SK-MEL-5 (cell line): ENCODE measurements at regions not wholly inside any gene's neighbourhood (a gene's known extent, or its start where the extent isn't known, plus 50 kb on each side); places are given as distances from the start of the nearest gene placed in this dataset.
"Not testable (repeated sequence)": the region's sequence is repeated elsewhere in the genome, so short reads cannot be mapped to it uniquely, and the experiment has no call there.

Experiments
- DNase-seq: peaks from one replicate; pipeline ENCODE4 v3.0.0-alpha.2; 2016; ENCODE audit warnings: low read depth, low spot score
- in situ Hi-C: cut with HindIII; loops from 2 replicates; pipeline ENCODE4 v1.10.0; 2016; ENCODE audit warnings: low sequenced_read_pairs, high pct_unique_total_duplicates, low pct_unique_long_range_greater_than_20kb

DNA sequence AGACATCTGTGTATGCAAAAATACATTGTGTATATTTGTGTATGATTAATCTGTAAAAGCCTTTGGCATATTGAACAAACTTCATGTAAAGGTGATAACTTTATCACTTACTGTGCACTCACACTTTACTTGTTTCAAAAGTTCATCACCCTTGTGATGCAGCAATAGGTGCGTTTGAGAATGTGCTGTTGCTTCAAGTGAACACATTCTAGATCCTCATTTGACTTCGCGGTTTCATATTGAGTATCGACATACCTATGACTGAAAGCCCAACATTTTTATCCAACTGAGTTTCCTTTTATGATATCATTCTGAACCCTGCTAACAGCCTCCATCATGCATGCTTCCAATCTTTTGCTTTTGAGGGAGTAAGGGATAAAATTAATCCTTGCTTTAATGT lies 1086.9 kb downstream of the TMEM121 start:
- DNase-seq = no peak
- in situ Hi-C loops = no loop called here

DNA sequence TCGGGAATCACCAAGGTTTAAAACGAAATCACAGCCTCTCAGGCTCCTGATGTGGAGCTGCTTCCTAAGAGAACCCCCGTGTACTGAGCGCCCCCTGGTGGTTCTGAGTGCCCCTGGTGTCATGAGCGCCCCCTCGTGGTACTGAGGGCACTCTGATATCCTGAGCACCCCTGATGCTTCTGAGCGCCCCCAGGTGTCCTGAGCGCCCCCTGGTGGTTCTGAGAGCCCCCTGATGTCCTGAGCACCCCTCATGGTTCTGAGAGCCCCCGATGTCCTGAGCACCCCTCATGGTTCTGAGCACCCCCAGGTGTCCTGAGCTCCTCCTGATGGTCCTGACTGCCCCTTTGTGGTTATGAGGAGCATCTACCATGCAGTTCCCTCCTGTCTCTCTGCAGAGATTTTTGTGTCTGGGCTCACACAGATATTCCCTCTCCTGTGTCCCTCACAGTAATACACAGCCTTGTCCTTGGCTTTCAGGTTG lies 1092.1 kb downstream of the TMEM121 start:
- in situ Hi-C loops = not testable (repeated sequence)
- DNase-seq = peak; percentile 57

DNA sequence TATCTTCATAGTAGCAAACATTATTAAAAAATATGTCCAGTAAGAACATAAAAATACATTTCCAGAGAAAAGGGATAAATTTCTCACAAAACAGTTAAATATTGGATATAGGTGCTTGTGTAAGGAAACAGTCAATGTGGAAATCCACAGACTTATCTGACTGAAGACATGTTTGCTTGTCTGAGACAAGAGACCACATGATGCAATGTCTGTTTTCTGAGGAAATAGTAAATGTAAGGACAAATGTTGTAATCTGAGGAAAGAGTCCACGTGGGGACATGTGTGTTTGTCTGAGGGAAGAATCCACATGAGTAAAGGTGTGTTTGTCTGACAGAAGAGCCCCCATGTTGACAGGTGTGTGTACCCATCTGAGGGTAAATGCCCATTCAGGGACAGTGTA lies 1093.2 kb downstream of the TMEM121 start:
- no peak for DNase-seq
- in situ Hi-C loops = no loop called here

DNA sequence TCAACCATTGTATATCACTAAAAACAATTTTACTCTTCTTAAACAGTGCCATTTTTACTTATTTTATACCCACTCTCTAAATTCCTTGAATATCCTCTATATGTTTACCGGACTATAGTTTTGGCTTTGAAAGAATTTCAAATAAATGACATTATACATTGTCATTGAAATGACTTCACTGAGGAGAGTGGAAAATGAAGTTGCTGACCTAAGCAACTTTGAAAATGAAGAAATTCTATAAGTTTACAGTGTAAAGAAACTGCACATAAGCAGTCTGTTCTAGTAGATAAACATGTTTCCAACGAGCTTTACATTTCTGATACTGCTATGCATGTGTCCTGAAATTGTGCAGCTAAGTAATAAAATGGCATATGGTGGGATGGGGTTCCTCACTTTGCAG lies 1094.0 kb downstream of the TMEM121 start:
- in situ Hi-C loops = no loop called here
- no peak for DNase-seq

DNA sequence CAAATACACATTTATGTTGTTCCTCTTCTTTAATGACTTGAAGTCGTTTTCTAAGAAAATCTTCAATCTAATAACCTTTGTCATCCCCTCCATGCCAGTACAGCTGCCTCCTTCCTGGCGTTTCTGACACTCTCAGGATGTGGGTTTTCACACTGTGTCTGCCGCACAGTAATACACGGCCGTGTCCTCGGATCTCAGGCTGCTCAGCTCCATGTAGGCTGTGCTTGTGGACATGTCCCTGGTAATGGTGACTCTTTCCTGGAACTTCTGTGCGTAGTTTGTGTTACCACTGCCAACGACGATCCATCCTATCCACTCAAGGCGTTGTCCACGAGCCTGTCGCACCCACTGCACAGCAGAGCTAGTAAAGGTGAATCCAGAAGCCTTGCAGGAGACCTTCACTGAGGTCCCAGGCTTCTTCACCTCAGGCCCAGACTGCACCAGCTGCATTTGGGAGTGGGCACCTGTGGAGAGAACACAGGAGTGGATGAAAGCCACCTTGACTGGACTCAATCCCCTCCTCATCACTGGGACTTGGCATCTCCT lies 1095.9 kb downstream of the TMEM121 start:
- DNase-seq = no peak
- in situ Hi-C loops = no loop called here

DNA sequence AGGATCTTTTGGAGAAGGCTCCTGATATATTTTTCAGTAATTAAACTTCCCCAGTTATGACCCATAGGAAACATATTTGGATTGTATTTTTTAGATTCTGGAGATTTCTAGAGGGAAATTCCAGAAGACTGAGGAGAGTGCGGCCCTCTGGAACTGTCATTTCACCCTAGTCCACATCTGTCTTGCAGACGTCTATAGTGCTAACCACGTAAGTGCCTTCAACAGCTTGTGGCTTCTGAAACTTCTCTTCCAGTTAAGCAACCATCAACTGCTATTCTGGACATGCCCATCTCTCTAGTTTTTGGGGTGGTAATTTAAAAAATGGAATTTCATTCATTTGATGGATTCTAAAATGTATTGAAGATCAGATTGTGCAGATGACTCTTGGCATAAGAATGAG lies 1098.8 kb downstream of the TMEM121 start:
- in situ Hi-C loops = no loop called here
- DNase-seq = no peak

DNA sequence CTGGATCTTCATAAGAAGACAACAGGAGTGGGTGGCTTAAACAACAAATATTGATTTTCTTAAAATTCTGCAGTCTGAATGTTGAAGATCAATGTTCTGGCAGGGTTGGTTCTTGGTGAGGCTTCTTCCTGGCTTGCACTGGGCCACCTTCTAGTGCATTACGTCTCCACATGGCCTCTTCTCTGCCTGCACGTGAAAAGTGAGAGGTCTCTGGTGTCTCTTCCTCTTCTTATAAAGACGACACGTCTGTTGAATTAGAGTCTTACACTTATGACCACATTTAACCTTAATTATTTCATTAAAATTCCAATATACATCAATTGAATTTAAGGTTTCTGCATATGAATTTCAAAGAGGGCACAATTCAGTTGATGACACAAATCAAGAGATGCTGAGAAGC lies 1100.1 kb downstream of the TMEM121 start:
- DNase-seq, in situ Hi-C loops: not testable (repeated sequence)

DNA sequence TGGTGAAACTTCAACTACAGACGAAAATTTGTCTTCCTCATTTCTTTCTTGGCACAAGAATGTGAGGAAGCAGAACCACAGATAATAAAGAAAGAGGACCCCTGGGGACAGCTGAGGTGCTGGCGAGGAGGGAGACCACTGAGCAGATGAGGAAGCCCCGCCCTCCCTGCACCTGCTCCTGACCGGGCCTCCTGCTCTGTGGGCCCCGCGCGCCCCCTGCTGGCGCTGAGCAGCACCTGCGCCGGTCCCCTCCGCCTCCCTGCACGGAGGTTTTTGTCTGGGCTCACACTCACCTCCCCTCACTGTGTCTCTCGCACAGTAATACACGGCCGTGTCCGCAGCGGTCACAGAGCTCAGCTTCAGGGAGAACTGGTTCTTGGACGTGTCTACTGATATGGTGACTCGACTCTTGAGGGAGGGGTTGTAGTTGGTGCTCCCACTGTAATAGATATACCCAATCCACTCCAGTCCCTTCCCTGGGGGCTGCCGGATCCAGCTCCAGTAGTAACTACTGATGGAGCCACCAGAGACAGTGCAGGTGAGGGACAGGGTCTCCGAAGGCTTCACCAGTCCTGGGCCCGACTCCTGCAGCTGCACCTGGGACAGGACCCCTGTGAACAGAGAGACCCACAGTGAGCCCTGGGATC lies 1100.7 kb downstream of the TMEM121 start:
- in situ Hi-C loops = not testable (repeated sequence)
- DNase-seq = peak; percentile 16

DNA sequence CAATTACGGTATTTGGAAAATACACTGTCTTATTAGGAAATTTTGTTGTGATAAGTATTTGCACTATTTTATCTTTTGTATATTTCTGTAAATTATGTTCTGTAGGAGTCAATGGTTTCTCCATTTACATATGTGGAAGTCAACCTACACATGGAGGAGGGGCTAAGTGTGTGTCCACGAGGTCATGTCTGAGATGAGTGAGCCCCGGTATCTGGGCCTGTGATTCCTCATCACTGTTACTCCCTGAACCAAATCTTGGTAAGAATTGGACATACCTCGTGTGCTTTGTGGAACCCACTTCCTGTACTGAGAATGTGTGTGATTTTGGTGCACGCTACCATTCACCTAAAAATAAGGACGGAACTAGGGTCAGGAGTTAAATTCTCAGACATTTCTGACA lies 1105.5 kb downstream of the TMEM121 start:
- DNase-seq = no peak
- in situ Hi-C loops = no loop called here

DNA sequence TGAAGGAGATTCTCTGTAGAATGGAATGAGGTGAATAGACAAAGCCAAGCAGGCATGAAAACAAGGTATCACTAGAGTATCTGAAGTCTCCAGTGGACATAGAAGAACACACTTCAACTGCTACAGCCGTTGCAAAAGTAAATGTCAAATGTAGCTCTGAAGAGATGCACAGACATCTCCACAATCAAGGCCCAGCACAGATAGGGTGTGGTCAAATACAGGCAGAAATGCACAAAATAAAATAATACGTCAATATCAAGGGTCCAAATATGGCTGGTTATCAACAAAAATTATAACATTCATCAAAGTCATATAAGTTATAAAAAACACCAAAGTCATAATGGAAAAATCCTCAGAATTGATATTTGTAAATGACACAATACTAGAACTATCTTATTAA lies 1107.3 kb downstream of the TMEM121 start:
- in situ Hi-C loops = no loop called here
- DNase-seq = no peak

DNA sequence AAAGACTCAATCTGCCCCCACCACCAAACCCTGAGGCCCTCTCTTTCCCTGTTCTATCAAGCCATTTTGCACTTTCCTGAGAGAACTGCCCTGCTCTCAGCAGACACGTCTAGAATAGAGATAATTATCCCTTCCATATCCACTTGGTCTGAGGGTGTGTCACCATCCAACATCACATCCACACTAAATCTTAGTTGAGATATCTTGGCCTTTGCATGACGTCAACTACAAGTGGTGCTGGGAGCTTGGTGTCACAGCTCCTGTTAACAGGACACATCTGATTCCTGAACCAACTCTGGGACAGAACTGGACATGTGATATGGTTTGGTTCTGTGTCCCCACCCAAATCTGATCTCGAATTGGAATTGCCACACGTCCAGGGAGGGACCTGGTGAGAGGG lies 1109.2 kb downstream of the TMEM121 start:
- DNase-seq = no peak

DNA sequence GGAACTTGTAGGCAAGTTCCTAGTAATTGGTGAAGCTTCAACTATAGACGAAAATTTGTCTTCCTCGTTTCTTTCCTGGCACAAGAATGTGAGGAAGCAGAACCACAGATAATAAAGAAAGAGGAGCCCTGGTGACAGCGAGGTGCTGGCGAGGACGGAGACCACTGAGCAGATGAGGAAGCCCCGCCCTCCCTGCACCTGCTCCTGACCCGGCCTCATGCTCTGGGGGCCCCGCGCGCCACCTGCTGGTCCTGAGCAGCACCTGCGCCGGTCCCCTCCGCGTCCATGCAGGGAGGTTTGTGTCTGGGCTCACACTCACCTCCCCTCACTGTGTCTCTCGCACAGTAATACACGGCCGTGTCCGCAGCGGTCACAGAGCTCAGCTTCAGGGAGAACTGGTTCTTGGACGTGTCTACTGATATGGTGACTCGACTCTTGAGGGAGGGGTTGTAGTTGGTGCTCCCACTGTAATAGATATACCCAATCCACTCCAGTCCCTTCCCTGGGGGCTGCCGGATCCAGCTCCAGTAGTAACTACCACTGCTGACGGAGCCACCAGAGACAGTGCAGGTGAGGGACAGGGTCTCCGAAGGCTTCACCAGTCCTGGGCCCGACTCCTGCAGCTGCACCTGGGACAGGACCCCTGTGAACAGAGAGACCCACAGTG lies 1112.5 kb downstream of the TMEM121 start:
- DNase-seq, in situ Hi-C loops: not testable (repeated sequence)

More for the DNA sequence above, 1109.2 kb downstream of the TMEM121 start:
- in situ Hi-C loops = no loop called here

DNA sequence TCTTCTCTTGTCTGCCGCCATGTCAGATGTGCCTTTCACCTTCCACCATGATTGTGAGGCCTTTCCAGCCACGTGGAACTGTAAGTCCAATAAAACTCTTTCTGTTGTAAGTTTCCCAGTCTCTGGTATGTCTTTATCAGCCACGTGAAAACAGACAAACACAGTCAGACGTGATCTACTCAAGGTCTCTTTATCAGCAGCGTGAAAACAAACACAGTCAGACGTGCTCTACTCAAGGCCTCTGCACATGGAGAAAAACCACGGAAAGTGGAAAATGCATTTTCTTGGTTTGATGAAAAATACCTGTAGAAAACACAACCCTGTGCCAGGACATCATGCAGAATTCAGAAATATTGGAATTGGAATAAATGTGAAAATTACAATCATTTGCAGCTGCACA lies 1115.7 kb downstream of the TMEM121 start:
- DNase-seq = no peak
- in situ Hi-C loops = no loop called here

DNA sequence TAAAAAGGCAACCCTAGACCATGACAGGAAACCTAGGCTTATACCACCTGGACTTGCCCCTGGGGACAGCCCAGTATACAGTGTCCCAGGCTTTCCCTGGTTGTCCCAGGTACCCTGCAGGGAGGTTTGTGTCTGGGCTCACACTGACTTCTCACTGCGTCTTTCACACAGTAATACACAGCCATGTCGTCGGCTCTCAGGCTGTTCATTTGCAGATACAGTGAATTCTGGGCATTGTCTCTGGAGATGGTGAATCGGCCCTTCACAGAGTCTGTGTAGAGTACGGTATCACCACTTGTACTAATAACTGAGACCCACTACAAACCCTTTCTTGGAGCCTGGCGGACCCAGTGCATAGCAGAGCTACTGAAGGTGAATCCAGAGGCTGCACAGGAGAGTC lies 1116.6 kb downstream of the TMEM121 start:
- in situ Hi-C loops, DNase-seq: not testable (repeated sequence)

DNA sequence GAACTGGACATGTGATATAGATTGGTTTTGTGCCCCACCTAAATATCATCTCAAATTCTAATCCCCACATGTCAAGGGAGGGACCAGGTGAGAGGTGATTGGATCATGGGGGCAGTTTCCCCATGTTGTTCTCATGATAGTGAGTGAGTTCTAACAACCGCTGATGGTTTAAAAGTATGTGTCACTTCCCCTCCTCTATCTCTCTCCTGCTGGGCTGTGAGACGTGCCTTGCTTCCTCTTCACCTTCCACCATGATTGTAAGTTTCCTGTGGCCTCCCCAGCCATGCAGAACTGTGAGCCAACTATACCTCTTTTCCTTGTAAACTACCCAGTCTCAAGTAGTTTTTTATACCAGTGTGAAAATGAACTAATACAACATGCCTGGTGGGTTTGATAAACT lies 1122.5 kb downstream of the TMEM121 start:
- in situ Hi-C loops, DNase-seq: not testable (repeated sequence)

DNA sequence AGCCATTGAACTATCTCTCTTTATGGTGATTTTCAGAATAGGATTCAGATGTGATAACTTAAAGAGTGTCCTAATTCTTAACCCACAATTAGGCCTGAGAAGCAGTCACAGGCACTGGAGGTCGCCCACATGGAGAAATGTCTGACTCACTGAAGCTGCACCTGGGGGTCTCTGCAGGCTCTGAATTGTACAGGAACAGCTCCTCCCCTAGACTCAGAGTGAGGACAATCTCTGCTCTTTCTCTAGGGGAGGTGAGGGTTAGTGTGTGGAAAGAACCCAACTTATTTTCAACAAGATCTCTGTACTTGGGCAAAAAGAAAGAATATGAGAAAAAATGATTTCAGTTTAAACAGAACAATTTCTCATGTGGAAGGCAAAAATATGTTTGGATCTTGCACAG lies 1124.6 kb downstream of the TMEM121 start:
- in situ Hi-C loops = no loop called here
- no peak for DNase-seq

DNA sequence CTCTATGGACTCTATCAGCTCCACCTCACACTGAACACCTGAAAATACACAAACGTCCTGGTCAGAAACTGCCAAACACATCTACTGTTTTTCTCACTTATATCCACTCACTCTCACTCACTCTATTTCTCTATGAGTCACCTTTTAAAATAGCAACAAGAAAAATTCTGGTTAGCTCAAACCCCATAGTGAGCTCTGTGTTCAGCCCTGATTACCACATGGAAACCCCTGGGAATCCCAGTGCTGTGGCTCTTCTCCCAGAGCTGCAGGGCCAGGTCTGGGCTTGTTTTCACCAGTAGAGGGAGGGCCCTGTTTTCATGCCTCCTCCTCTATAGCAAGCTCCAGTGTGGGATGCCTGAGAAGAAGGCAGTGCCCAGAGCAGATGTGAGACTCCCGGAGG lies 1126.1 kb downstream of the TMEM121 start:
- in situ Hi-C loops = no loop called here

DNA sequence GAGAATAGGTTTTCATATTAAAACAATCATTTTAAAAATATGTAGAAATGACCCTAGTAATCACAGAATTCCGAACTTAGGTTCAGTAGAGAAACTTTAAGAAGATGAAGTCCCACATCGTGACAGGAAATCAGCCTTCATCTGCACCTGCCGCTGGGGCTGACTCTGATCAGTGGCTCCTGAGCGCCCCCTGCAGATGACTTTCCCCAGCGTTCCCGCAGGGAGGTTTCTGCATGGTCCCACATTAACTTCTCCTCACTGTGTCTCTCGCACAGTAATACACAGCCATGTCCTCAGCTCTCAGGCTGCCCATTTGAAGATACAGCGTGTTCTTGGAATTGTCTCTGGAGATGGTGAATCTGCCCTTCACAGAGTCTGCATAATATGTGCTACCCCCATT lies 1131.1 kb downstream of the TMEM121 start:
- in situ Hi-C loops = no loop called here
- no peak for DNase-seq

More for the DNA sequence above, 1126.1 kb downstream of the TMEM121 start:
- DNase-seq = no peak
